Vagina (tissue), 2 donors: ENCODE measurements at regions not wholly inside any gene's neighbourhood (a gene's known extent, or its start where the extent isn't known, plus 50 kb on each side); places are given as distances from the start of the nearest gene placed in this dataset.

Experiments used
- POLR2AphosphoS5 ChIP-seq, 2 donors: sonication (generic); formaldehyde crosslinking; IDR thresholded peaks; one replicate each; pipeline ENCODE4 v1.9.0; 2017; ENCODE audit warnings: antibody characterized with exemption in 2 of 2, mild to moderate bottlenecking in 2 of 2, low read depth in 1 of 2; ENCODE audit not compliant: insufficient read depth in 1 of 2
- TF ChIP-seq, protein P1 (sequence below), 3 experiments: fragments of 450-650 bp in 2 of 3; fragments of 200-600 bp in 1 of 3; sonication (generic) in 1 of 3; IDR thresholded peaks; one replicate each; pipeline ENCODE4 v1.5.1; 2017 to 2019; ENCODE audit warnings: antibody characterized with exemption in 3 of 3, mild to moderate bottlenecking in 2 of 3, moderate library complexity in 2 of 3

DNA sequence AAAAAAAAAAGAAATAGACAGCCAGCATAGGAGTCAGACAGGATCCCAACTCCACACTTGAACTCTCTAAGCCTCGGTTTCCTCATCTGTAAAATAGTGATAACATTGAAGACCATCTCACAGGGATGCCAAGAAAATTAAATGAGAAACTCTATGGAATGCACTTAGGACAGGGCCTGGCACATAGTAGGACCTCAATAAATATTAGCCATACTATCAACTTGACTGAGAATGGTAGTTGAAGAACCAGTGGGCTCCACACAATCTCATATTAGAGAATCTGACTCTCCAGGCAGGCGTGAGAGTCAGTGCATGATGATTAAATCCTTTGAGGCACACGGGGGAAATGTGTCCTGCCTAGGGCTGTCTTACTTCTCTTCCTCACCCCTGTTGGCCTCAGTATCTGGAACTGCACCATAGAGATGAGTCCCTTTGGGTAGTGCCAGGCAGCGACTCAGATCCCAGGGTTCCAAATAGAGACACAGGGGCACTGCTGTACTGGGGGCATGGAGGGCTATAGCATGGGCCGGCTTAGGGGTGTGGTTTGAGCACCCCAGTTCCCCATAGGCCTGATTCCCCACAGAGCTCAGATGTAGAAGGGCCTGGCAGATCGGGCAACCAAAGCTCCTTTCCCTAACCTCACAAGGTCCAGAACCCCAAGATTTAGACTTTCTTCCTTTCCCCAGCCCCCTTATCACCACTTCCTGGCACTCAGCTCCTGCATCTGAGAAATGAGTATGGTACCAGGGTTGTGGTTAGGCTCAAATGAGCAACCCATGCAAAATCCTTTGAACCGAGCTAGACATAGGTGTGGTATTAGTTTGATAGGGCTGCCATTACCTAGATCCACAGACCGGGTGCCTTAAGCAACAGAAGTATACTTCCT is 51.3 kb upstream of the CAB39 start:
- TF ChIP-seq, protein P1, sequence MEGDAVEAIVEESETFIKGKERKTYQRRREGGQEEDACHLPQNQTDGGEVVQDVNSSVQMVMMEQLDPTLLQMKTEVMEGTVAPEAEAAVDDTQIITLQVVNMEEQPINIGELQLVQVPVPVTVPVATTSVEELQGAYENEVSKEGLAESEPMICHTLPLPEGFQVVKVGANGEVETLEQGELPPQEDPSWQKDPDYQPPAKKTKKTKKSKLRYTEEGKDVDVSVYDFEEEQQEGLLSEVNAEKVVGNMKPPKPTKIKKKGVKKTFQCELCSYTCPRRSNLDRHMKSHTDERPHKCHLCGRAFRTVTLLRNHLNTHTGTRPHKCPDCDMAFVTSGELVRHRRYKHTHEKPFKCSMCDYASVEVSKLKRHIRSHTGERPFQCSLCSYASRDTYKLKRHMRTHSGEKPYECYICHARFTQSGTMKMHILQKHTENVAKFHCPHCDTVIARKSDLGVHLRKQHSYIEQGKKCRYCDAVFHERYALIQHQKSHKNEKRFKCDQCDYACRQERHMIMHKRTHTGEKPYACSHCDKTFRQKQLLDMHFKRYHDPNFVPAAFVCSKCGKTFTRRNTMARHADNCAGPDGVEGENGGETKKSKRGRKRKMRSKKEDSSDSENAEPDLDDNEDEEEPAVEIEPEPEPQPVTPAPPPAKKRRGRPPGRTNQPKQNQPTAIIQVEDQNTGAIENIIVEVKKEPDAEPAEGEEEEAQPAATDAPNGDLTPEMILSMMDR (IDR thresholded peaks at IDR 0.05): no peak
- no peak for TF ChIP-seq POLR2AphosphoS5 (IDR thresholded peaks at IDR 0.05; ENCODE audit: insufficient read depth in 1 of 2, low read depth in 1 of 2)
